H54 (cell line): ENCODE measurements at regions not wholly inside any gene's neighbourhood (a gene's known extent, or its start where the extent isn't known, plus 50 kb on each side); places are given as distances from the start of the nearest gene placed in this dataset.

Source experiments
- DNase-seq: peaks from one replicate; pipeline ENCODE4 v3.0.0; 2011; ENCODE audit warnings: low spot score, mixed read lengths; ENCODE audit not compliant: insufficient read length
- FAIRE-seq: peaks from 3 replicates; lab custom pipeline; 2011; peaks lifted over from hg19 to GRCh38; lab: Jason Lieb, UNC
- POLR2A ChIP-seq: IDR thresholded peaks from 2 replicates; pipeline ENCODE4 v1.6.1; 2011; ENCODE audit warnings: low read depth, mild to moderate bottlenecking, low read length

DNA sequence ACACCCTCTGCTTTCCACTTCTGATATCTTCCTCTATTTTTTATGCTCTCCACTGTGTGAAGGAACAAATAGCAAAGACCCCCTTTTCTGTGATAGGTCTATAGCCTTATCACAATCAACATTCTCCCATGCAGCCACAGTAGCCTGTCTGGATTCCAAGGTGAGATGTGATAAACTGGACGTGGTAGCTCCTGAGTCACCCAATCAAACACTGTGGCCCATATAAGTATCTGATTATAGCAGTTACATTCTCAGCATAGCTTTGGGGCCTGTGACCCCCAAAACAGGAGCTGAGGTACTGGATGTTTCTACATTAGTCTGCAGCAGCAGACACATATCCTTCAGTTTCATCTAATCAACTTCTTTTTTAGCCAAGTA lies 172.7 kb upstream of the IGFBP7 start:
- FAIRE-seq (no peak), DNase-seq (no peak)
- TF ChIP-seq POLR2A = no peak

DNA sequence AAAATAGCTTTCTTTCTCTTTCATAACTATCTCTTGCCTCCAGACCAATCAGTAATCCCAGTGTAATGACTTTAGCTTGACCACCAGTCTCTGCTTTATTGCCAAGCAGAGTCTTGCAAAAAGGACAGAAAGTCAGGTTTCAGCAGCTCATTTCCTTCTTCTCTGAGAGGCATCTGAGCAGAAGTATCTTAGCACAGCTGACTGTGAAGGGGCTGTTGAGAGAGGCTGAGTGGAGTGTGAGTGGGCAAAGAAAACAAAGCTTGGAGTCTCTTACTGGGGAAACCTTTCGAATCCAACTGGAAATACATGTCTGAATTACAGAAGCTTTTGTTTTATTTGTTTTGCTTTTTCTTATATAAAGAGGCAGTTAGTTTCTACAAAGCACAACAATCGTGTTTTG lies 170.3 kb upstream of the IGFBP7 start:
- FAIRE-seq (no peak), DNase-seq (no peak)
- TF ChIP-seq POLR2A = no peak

DNA sequence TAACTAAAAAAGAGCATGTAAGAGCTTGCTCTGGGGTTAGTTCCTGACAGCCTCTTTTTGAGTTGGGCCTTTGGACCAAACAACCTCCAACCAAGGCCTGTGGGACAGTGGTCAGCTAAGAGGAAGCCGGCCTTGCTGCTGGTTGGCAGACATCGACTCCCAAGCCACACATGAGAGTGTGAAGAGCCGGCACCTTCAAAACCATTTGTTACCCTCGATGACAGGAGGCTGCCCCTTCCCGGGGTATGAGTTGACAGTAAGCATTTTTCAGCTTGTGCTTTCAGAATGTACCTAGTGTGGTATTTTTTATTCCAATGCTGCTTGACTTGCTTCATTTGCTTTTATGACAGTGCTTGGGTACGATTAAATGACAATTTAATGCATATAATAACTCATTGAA lies 168.6 kb upstream of the IGFBP7 start:
- TF ChIP-seq POLR2A = no peak

DNA sequence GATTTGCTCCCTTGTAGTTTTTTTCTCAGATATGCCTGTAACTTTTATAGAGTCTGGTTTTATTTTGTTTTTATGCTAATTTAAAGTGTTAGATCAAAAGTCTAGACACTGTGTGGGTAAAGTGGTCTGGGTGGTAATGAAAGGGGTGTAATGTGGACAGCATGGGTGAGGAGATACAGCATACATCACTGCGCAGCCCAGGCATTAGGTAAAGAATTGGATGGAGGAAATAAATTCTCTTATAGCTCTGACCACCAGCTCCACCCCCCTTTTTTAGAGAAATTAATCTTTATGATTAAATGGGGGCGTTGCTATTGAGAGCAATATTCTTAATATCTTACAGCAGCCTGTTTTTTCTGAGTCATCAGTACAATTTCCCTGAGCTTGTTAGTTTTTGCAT lies 163.9 kb upstream of the IGFBP7 start:
- no peak for DNase-seq
- FAIRE-seq = no peak
- TF ChIP-seq POLR2A = no peak

More for the DNA sequence above, 168.6 kb upstream of the IGFBP7 start:
- FAIRE-seq (no peak), DNase-seq (no peak)

DNA sequence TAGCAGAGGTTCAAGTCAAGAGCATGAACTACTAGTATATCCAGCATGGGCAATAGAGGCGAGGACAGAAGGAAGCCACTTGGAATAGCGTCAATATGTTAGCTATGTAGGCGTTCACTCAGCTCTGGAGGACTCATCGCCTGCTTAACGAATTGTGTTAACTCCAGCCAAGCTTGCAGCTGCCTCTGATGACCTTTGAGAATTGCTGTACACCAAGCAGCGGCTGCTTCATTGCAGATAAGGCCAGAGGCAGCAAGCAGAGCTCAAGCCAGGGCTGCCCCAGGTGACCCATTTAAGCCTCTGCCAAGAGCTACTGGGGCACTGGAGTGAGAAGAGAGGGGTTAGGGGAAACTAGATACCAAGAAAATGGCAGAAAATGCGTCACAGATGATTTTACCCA lies 160.2 kb upstream of the IGFBP7 start:
- TF ChIP-seq POLR2A = no peak
- FAIRE-seq = no peak
- no peak for DNase-seq

DNA sequence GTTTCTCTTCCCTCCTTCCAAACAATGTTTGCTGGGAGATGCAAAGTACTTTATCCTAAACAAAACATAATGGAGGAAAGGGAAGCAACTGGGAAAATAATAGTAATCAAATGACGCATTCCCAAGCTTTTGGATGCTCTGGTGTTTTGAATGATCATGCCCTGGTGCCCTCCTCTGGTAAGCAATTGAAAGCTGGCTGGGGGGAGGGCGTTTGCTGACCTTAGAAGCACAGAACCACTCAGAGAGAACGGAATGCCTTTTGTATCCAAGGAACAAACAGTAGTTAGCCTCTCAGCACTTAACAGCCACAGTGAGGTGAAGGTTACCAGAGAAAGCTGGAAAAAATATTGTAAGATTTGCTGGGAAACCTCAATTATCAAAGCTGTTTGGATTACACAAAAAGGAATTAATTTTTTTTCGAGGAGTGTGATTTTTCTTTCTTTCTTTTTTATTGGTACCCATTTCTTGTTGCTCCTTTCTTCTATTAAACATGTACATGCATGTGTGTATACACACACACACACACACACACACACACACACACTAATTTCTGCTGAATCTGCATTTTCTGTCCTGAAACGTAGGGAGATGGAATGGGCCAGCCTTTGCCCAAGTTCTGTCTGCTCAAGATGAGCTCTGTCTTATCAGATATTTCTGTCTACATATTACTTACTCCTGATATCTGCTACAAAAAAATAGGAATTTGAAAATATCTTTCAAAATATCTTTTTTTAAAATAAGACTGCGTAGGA lies 155.8 kb upstream of the IGFBP7 start:
- no peak for TF ChIP-seq POLR2A
- FAIRE-seq (no peak), DNase-seq (no peak)

DNA sequence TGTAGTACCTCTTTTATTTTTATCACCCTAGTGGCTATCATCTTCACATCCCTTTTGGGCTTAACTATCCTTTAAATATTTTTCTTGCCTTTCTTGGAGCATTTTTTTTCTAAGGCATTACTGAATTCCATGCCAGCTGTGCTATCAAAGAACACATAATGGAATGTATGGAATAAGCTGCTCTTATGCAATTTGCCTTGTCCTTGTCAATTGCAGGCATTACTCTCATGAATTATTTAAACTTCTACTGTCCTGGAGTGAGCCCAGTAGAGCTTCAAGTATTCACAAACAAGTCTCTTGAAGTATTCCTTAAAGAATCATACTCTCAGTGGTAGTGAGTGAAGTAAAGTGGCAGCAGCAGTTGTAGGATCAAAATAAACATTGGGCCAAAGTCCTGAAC lies 144.6 kb upstream of the IGFBP7 start:
- FAIRE-seq (no peak), DNase-seq (no peak)
- TF ChIP-seq POLR2A = no peak

DNA sequence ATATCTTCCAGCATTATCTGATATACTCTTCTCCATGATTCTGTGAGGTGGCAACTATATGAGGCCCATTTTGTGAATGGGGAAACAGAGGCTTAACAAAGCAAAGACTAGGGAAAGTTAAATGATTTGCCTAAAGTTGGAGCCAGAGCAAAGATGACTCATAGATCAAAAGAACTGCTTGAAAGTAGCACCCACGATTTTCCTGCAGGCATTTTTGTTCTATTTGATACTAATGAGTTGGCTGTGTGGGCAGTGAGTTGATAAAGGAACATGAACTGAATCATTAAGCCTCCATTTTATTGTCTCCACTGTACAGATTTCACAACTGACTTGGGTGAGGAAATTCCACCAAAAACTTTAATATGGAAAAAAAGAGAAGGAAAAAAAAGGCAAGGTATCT lies 138.9 kb upstream of the IGFBP7 start:
- FAIRE-seq (no peak), DNase-seq (no peak)
- TF ChIP-seq POLR2A = no peak

DNA sequence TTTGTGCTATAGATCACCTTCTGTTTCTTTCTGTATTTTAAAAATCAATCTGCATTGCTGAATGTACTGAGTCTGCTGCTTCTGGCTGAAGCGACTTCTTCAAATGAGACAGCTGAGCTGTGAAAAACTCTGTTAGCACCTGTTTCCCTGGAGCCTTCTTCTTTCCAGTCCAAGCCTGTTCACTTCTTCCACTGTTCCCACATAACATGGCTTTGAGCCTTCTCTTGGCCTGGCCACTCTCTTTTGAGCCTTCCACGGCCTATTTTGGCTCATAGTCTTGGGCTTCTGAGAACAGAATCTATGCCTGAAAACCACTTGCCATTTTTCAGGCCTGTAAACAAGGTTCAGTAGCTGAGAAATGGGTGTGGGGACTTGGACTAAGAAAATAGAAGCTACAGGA lies 132.9 kb upstream of the IGFBP7 start:
- TF ChIP-seq POLR2A = no peak
- FAIRE-seq (no peak), DNase-seq (no peak)

DNA sequence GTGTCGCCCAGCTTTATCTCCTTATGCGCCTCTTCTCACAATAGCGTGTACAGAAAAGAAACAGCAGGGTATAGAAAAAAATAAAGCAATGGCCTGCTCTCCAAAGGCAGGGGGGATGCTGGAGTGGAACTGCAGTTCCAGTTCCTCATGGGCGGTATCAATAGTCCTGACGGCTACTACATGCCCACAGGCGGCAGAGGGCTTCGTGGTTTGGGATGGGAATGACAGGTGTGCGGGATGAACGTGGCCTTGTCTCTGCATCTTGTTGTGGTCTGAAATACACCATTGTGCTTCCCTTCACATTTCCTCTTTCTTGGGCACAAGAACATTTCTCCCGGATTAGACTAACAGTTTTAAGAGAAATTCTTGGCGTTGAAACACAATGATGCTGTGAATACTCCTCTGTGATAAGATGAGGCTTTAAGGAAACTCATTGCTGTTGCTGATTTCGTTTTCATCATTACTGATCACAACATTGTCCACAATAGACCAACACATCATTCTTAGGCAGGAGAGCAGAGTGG lies 124.1 kb upstream of the IGFBP7 start:
- no peak for TF ChIP-seq POLR2A
- DNase-seq (no peak), FAIRE-seq (no peak)

DNA sequence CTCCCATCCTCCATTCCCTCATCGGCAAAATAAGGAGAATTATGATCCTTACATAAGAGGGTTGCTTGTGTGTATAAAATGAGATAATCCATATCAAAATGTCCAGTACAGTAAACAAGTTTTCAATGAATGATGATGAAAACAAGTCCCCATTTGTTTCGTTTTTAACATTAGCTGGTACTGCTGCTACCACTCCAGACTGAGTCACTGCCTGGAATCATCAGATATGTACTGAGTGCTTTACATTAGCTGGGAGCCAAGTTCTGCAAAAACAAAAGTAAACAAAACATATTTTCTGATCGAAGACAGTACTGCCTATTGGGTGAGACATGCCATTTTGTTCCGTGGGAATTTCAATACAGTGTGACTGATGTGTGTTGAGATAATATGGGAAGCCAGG lies 123.2 kb upstream of the IGFBP7 start:
- no peak for DNase-seq
- TF ChIP-seq POLR2A = no peak
- FAIRE-seq = no peak

DNA sequence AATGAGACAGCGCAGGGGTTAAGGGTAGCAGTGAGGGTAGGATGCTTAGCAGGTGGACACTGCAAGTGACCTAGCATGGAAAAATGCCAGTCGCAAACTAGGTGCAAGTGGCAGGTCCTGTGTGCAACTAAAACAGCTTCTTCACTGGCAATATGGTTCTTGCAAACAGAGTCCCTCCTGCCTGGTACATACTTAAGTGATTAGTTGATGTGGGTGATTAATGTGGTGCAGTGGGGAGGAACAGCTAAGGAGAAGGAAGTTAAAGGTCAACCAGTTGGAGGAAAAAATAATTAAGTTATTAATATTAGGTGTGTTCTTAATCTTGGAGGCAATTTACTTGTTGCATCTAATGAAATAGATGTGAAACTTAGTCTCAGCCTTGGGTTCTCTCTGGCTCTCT lies 121.6 kb upstream of the IGFBP7 start:
- FAIRE-seq = no peak
- TF ChIP-seq POLR2A = no peak

DNA sequence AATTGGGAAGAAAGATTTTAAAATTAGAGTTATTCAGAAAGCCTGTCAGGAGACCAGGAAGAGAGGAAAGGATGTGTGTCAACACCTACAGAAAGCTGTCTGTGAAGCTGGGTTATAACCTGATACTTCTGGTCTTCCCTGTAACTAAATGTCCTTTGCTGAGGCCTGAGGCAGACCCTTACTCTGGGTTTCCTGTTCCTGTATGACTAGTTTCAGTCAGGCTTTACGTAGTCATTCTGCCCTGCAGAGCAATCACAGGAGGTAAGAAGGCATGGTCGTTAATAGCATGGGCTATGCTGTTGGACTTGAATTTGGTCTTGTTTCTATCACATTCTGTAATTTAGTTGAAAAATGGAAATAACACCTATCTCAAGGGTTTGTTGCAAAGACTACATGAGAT lies 110.5 kb upstream of the IGFBP7 start:
- no peak for TF ChIP-seq POLR2A
- FAIRE-seq = no peak
- no peak for DNase-seq

More for the DNA sequence above, 121.6 kb upstream of the IGFBP7 start:
- no peak for DNase-seq

DNA sequence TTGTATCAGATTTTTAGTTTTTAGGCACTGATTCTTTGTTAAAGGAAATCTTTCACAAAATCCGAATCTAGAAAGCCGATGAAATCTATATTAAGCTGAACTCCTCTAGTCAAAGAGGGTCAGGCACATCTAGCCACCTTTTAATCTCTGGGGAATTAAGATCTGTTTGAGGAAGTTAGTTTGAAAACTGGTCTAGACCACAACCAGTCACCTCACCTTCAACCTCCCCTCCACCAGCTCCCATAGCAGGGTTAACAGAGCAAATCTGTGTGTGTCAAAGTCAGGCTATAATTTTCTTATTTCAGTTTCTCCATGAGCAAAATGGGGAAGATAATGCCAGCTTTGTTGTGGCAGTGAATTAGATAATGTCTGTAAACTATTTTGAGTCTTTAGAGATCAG lies 110.0 kb upstream of the IGFBP7 start:
- FAIRE-seq (no peak), DNase-seq (no peak)
- no peak for TF ChIP-seq POLR2A

DNA sequence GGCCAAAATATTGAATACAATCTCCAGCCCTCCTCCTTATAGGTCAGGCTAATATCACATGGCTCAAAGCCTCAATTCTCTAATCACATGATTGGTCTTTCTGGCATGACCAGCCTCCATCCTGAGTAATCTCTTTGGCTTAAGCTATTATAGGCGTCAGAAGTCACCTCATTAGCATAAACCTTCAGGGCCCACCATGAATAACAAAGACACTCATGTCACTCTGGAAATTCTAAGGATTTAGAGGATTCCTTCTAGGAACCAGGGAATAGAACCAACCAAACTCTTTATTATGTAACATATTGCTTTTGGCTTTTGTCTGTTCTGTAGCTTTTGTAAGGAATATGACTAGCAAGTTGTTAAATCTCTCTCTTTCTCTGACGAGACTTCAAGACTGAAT lies 109.2 kb upstream of the IGFBP7 start:
- no peak for TF ChIP-seq POLR2A
- DNase-seq = no peak
- no peak for FAIRE-seq
